Peyer's patch (tissue), 4 donors: ENCODE measurements at regions not wholly inside any gene's neighbourhood (a gene's known extent, or its start where the extent isn't known, plus 50 kb on each side); places are given as distances from the start of the nearest gene placed in this dataset.

Experiments used
- POLR2A ChIP-seq, 2 donors: fragments of 450-650 bp; IDR thresholded peaks; one replicate each; pipeline ENCODE4 v1.5.1; 2017; ENCODE audit warnings: antibody characterized with exemption in 2 of 2, mild to moderate bottlenecking in 2 of 2, moderate library complexity in 2 of 2
- TF ChIP-seq, protein P1 (sequence below), 6 experiments: fragments of 450-650 bp in 4 of 6; fragments of 200-600 bp in 2 of 6; sonication (generic) in 1 of 6; IDR thresholded peaks; one replicate each; pipeline ENCODE4 v1.5.1; 2017 to 2019; ENCODE audit warnings: antibody characterized with exemption in 6 of 6, mild to moderate bottlenecking in 3 of 6, moderate library complexity in 1 of 6

DNA sequence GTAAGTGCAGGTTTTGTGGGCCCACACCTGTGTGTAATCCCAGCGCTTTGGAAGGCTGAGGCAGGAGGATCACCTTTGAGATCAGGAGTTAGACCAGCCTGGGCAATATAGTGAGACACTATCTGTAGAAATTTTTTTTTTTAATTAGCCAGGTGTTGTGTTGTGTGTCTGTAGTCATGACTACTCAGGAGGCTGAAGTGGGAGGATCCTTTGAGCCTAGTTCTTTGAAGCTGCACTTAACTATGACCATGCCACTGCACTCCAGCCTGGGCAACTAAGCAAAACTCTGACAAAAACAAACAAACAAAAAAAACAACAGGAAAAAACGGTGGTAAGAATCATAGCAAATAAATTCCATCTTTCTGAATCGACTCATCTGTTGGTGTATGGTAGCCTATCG, 268.6 kb upstream of the PDGFD start:
- TF ChIP-seq POLR2A (IDR thresholded peaks at IDR 0.05) = no peak
- TF ChIP-seq, protein P1, sequence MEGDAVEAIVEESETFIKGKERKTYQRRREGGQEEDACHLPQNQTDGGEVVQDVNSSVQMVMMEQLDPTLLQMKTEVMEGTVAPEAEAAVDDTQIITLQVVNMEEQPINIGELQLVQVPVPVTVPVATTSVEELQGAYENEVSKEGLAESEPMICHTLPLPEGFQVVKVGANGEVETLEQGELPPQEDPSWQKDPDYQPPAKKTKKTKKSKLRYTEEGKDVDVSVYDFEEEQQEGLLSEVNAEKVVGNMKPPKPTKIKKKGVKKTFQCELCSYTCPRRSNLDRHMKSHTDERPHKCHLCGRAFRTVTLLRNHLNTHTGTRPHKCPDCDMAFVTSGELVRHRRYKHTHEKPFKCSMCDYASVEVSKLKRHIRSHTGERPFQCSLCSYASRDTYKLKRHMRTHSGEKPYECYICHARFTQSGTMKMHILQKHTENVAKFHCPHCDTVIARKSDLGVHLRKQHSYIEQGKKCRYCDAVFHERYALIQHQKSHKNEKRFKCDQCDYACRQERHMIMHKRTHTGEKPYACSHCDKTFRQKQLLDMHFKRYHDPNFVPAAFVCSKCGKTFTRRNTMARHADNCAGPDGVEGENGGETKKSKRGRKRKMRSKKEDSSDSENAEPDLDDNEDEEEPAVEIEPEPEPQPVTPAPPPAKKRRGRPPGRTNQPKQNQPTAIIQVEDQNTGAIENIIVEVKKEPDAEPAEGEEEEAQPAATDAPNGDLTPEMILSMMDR (IDR thresholded peaks at IDR 0.05) = no peak
